Smooth muscle cell (in vitro differentiated cells): ENCODE measurements at regions not wholly inside any gene's neighbourhood (a gene's known extent, or its start where the extent isn't known, plus 50 kb on each side); places are given as distances from the start of the nearest gene placed in this dataset.

ENCODE experiments used
- DNase-seq: peaks from one replicate; lab custom pipeline; 2025; ENCODE audit not compliant: unreplicated experiment; lab: John Stamatoyannopoulos, UW
- H2AFZ ChIP-seq: fragments of 200-600 bp; sonication (generic); 2 replicates; pipeline ENCODE4 v1.6.0; 2016; ENCODE audit warnings: antibody characterized with exemption, low read depth, mild to moderate bottlenecking
- H3F3A ChIP-seq: fragments of 200-600 bp; sonication (generic); 2 replicates; pipeline ENCODE4 v1.6.0; 2017; ENCODE audit warnings: antibody characterized with exemption, low read depth
- H3K27ac ChIP-seq: fragments of 200-600 bp; sonication (generic); 2 replicates; pipeline ENCODE4 v1.5.1; 2016; ENCODE audit warnings: low read depth, mild to moderate bottlenecking
- H3K27me3 ChIP-seq: fragments of 200-600 bp; sonication (generic); 2 replicates; pipeline ENCODE4 v1.6.1; 2016; ENCODE audit warnings: low read depth, mild to moderate bottlenecking
- H3K36me3 ChIP-seq: fragments of 200-600 bp; sonication (generic); 2 replicates; pipeline ENCODE4 v1.5.1; 2016; ENCODE audit warnings: low read depth
- H3K4me1 ChIP-seq: fragments of 200-600 bp; sonication (generic); 2 replicates; pipeline ENCODE4 v1.5.1; 2016; ENCODE audit warnings: low read depth
- H3K4me2 ChIP-seq: fragments of 200-600 bp; sonication (generic); 2 replicates; pipeline ENCODE4 v1.6.0; 2016; ENCODE audit warnings: mild to moderate bottlenecking
- H3K4me3 ChIP-seq: fragments of 200-600 bp; sonication (generic); 2 replicates; pipeline ENCODE4 v1.5.1; 2016; ENCODE audit warnings: mild to moderate bottlenecking
- H3K79me2 ChIP-seq: fragments of 200-600 bp; sonication (generic); 2 replicates; pipeline ENCODE4 v1.6.0; 2016; ENCODE audit warnings: low read depth, mild to moderate bottlenecking
- H3K9ac ChIP-seq: fragments of 200-600 bp; sonication (generic); 2 replicates; pipeline ENCODE4 v1.6.0; 2016; ENCODE audit warnings: low read depth
- H3K9me3 ChIP-seq: fragments of 200-600 bp; sonication (generic); replicated peaks from 2 replicates; pipeline ENCODE4 v1.5.1; 2016; ENCODE audit warnings: low read depth
- H4K20me1 ChIP-seq: fragments of 200-600 bp; sonication (generic); 2 replicates; pipeline ENCODE4 v1.6.0; 2016; ENCODE audit warnings: low read depth
- WGBS: methylation state at CpG from one replicate; pipeline ENCODE4 v1.1.7; 2016; ENCODE audit warnings: low lambda C conversion rate; 5-methylcytosine and 5-hydroxymethylcytosine counted together
- TF ChIP-seq, protein P1 (sequence below): fragments of 200-600 bp; sonication (generic); IDR thresholded peaks from 2 replicates; pipeline ENCODE4 v1.5.1; 2017; ENCODE audit warnings: borderline replicate concordance, mild to moderate bottlenecking, antibody characterized with exemption; ENCODE audit not compliant: insufficient read depth, poor library complexity, severe bottlenecking

DNA sequence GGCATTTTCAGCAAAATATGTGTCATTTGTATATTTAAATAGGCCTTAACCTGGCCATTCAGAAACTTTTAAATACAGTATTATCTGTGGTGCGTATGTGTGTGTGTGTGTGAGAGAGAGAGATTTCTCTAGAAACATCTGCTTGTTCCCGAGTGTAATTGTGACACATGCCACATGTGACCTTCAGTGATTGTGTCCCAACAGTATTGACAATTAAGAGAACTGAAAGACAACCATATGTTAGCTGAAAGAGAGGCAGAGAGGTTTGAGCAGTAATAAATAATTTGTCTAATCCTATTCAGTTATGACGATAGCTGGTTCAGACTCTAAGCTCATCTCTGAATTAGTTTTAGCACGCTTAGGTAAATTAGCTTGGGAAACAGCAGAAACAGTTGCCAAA, 1503.1 kb downstream of the PCDH9 start:
- H3K4me3 ChIP-seq: no peak overlapping the region
- H3K9me3 ChIP-seq: no peaks in the 10 kb centered on the region
- TF ChIP-seq, protein P1, sequence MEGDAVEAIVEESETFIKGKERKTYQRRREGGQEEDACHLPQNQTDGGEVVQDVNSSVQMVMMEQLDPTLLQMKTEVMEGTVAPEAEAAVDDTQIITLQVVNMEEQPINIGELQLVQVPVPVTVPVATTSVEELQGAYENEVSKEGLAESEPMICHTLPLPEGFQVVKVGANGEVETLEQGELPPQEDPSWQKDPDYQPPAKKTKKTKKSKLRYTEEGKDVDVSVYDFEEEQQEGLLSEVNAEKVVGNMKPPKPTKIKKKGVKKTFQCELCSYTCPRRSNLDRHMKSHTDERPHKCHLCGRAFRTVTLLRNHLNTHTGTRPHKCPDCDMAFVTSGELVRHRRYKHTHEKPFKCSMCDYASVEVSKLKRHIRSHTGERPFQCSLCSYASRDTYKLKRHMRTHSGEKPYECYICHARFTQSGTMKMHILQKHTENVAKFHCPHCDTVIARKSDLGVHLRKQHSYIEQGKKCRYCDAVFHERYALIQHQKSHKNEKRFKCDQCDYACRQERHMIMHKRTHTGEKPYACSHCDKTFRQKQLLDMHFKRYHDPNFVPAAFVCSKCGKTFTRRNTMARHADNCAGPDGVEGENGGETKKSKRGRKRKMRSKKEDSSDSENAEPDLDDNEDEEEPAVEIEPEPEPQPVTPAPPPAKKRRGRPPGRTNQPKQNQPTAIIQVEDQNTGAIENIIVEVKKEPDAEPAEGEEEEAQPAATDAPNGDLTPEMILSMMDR: no peak
- H3K27me3 ChIP-seq: no peaks in the 10 kb centered on the region
- no peaks in the 10 kb centered on the region for H4K20me1 ChIP-seq
- H3K4me2 ChIP-seq: no peak overlapping the region
- H3K9ac ChIP-seq: no peak overlapping the region
- H3F3A ChIP-seq: no peaks in the 10 kb centered on the region
- no peak overlapping the region for H3K27ac ChIP-seq
- no peaks in the 10 kb centered on the region for H3K36me3 ChIP-seq
- no peaks in the 10 kb centered on the region for H3K79me2 ChIP-seq
- H3K4me1 ChIP-seq: no peaks in the 10 kb centered on the region
- no peak for DNase-seq
- 91% methylated on average over 4 of the region's 4 CpGs for WGBS
- H2AFZ ChIP-seq: no peak overlapping the region

DNA sequence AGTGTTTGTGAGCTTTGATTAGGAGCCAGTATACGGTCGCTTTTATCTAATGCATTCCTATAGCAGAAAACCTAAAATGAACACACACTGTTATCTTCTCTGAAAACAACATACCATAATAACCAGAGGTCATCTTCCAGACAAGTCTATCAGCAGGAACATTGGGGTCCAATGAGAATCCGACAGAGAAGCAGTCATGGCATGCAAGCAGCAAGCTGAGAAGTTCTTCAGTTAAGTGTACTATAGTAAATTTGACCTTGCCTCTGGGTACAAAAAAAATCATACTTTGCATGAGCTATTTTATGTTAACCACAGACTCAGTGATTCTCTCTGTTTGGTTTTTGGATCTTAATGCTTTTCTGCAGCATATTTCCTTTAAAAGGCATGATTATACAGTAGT, 1505.1 kb downstream of the PCDH9 start:
- Histone ChIP-seq H3K36me3 (no peaks in the 10 kb centered on the region), H3K9ac (no peak overlapping the region), H3K27me3 (no peaks in the 10 kb centered on the region), H3K4me1 (no peaks in the 10 kb centered on the region), H3K4me2 (no peak overlapping the region), H4K20me1 (no peaks in the 10 kb centered on the region), H3K4me3 (no peak overlapping the region), H3K79me2 (no peaks in the 10 kb centered on the region), H3K9me3 (no peaks in the 10 kb centered on the region), H3F3A (no peaks in the 10 kb centered on the region), H3K27ac (no peak overlapping the region), H2AFZ (peak overlapping the region; percentile 21)
- WGBS: 80% methylated on average over 3 of the region's 3 CpGs
- TF ChIP-seq, protein P1: no peak
- DNase-seq: no peak

- 92% methylated on average over 4 of the region's 4 CpGs for WGBS
- Histone ChIP-seq H2AFZ (no peak overlapping the region), H4K20me1 (no peaks in the 10 kb centered on the region)
These were observed 1505.9 kb downstream of the PCDH9 start for GRCh38 chr13:65724226-65724625.

DNA sequence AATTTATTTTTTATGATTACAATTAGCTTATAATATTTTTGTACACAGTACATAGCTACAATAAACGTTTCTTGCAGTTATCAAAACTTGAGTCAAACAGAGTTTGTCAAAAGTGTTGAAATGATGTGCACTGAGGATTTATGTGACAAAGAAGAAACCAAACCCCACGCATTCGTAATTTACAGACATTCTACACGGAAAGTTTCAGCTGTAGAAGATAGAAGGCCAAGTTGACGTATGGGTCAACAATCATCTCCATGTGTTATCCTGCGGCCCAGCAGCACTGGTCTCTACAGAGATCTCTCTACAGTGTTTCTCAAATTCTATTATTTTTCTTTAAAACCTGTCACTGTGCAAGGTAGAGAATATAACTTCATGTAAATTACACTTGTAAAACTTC, 1507.6 kb downstream of the PCDH9 start:
- no peak overlapping the region for H3K9ac ChIP-seq
- TF ChIP-seq, protein P1: no peak

More at GRCh38 chr13:65724226-65724625, 1505.9 kb downstream of the PCDH9 start:
- TF ChIP-seq, protein P1: no peak
- no peaks in the 10 kb centered on the region for H3F3A ChIP-seq
- no peak for DNase-seq
- H3K36me3 ChIP-seq: no peaks in the 10 kb centered on the region
- H3K79me2 ChIP-seq: no peaks in the 10 kb centered on the region
- no peaks in the 10 kb centered on the region for H3K4me1 ChIP-seq
- no peak overlapping the region for H3K4me2 ChIP-seq
- no peak overlapping the region for H3K9ac ChIP-seq
- H3K27me3 ChIP-seq: no peaks in the 10 kb centered on the region
- no peaks in the 10 kb centered on the region for H3K9me3 ChIP-seq
- no peak overlapping the region for H3K27ac ChIP-seq
- H3K4me3 ChIP-seq: no peak overlapping the region

More for the DNA sequence above, 1507.6 kb downstream of the PCDH9 start:
- Histone ChIP-seq H3K4me2 (no peak overlapping the region), H3K4me3 (no peak overlapping the region), H3K79me2 (no peaks in the 10 kb centered on the region), H4K20me1 (no peaks in the 10 kb centered on the region), H3F3A (no peaks in the 10 kb centered on the region), H3K27me3 (no peaks in the 10 kb centered on the region), H3K9me3 (no peaks in the 10 kb centered on the region), H3K4me1 (no peaks in the 10 kb centered on the region), H2AFZ (no peak overlapping the region), H3K36me3 (no peaks in the 10 kb centered on the region), H3K27ac (no peak overlapping the region)
- DNase-seq: no peak
- 90% methylated on average over 6 of the region's 6 CpGs for WGBS
